HL-60/S4 treated with phorbol 12-myristate 13-acetate at 8.2 ng/mL for 4 days and 3 days (cell line): ENCODE measurements at regions not wholly inside any gene's neighbourhood (a gene's known extent, or its start where the extent isn't known, plus 50 kb on each side); places are given as distances from the start of the nearest gene placed in this dataset.

Experiments used
- in situ Hi-C: fragments of 300-500 bp; cut with MboI; formaldehyde crosslinking; loops from 2 replicates; pipeline ENCODE4 v1.15.0; 2022; ENCODE audit warnings: low sequenced_read_pairs

DNA sequence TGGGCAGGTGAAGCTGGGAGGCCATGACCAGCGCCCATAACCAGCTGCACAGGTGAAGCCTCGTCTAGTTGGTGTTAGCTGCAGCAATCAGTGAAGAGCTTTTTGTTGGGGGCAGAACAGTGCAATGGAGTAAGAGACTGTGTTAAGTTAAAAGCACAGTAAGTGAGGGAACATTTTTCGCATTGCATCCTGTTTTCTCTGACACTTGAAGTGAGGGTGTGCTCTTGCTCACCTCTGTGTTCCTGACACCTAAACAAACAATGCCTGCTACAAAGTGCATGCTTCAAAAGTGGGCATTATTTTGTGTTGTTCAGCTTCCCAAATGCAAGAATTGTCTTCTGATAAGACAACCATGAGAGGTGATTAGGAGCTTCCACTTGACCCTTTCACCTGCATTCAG is 324.0 kb upstream of the ACVR2A start:
- in situ Hi-C loops, result no loop called here

DNA sequence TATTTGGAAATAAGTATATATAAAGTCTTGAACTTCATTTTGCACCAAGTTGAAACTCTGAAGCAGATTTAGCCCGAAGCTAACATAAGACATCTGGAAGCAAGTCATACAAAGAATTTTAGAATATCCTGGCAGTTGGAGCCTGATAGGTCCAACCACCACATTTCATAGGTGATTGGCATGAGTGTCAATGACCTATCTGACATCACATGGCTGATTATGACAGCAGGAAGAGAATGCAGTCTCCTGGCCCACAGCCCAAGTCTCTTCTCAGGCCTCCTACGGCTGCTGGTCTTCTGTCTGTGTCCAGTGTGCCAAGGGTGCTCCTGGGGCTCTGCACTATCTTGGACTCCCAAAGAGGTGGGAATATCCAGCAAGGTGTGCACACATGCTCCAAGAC is 325.7 kb upstream of the ACVR2A start:
- in situ Hi-C loops, result no loop called here

DNA sequence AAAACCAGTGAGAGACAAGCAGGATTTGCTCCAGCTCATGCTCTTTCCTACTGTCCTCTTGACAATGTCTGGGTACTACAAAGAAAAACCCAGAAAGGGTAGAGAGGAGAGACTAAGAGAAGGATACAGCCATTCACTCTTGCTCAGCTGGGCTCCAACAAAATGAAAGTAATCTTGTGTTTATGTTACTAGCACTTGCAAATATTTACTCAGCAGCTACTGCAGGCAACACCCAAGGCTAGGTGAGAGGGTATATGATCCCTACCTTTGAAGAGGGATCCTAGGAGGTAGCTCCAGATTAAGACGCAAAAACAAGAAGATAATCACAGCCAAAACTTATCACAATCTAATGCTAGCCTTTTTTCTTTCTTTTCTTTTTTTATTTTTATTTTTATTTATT is 329.6 kb upstream of the ACVR2A start:
- in situ Hi-C loops, result no loop called here

DNA sequence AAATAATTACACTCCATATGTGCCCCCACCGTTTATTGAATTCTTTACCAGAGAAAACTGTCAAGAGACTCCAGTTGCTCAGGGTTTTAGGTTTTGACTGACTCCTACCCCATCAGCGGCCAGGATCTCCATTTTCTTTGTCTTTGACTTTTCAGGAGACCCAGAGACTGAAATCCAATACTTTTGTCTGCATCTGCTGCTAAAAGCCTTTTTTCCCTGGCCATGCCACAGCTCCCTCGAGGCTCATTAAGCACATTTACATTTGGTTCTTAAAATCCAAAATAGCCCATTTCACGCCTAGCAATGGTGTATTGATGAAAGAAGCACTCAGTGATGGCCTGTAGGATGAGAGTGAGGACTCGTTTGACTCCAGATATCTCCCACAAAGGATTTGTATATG is 332.6 kb upstream of the ACVR2A start:
- in situ Hi-C loops, result no loop called here

DNA sequence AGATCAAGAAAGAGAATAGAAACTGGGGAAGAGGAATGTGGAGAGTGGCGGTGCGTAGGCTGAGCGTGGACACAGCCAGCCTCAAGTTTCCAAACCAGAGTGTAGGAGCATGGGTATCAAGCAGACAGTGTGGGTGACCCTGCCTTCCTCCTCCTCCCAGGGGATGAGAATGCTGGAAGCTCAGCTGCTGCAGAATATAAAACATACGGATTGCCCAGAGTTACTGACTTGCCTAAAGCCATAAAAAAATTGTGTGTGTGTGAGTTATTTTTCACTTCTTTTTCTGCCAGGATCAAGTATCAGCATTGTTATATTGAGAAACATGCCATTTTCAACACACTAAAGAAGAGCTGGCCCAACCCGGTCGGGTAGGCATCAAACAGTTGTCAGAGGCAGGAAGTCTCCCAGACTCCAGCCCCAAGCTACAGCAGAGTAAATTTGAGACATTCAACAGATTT is 333.3 kb upstream of the ACVR2A start:
- in situ Hi-C loops, result no loop called here

DNA sequence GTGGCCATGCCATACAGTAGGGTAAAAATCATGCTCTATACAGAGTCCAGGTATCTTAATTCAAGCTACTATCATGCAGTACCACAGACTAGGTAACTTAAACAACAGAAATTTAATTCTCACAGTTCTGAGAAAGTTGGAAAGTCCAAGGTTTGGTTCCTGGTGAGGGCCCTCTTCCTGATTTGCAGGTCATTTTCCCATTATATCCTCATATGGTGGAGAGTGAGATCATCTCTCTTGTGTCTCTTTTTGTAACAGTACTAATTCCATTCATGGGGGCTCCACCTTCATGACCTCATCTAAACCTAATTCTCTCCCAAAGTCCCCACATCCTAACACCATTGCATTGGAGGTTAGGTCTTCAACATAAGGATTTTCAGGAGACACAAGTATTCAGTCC is 335.0 kb upstream of the ACVR2A start:
- in situ Hi-C loops, result no loop called here

DNA sequence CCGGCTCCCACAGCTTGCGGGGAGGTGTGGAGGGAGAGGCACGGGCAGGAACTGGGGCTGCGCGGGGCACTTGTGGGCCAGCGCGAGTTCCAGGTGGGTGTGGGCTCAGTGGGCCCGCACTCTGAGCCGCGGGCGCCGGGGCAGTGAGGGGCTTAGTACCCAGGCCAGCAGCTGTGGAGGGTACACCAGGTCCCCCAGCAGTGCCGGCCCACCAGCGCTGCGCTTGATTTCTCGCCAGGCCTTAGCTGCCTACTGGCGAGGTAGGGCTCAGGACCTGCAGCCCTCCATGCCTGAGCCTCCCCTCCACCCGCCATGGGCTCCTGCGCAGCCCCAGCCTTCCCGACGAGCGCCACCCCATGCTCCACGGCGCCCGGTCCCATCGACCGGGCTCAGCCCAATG is 337.9 kb upstream of the ACVR2A start:
- in situ Hi-C loops, result no loop called here

DNA sequence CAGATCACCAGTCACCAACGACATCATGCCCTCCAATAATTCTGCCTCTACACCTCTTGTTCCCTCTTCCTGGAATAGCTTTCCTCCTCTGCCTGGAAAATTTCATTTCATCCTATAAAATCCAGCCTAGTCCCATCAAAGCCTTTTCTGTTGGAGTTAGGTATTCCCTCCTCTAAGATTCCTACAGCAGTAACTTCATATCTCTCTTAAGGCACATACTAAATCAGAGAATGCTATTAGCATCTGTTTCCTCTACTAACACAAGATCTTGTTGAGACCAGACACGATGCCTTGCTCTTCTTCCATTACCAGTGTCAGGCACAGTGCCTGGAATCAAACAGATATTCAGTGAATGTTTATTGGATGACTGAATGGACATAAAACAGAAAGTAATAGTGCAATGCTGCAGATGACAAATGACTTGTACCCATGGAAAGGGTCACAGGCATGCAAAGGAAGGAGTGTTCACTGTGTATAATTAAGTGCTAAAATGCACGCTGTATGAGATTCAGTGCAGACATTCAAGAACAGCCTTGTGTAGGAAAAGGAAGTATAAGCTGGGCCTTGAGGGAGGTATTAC is 342.0 kb upstream of the ACVR2A start:
- in situ Hi-C loops, result no loop called here

DNA sequence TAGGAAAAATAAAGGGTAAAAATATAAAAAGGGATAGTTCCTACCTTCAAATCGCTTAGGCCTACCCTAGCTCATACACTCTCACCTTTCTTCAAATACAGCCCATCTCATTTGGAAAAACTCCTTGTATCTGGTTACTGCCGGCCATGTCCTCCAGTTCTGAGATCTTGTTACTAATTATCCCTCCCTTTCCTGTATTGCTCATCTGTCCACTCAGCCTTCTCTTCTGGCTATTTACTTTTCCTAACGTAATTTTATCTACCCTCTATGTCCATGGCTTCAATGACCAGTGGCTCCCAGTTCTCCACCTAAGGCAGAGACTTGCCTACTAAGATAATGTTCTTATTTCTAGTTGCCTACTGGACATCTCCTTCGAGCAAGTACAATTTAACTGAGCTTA is 342.9 kb upstream of the ACVR2A start:
- in situ Hi-C loops, result no loop called here

DNA sequence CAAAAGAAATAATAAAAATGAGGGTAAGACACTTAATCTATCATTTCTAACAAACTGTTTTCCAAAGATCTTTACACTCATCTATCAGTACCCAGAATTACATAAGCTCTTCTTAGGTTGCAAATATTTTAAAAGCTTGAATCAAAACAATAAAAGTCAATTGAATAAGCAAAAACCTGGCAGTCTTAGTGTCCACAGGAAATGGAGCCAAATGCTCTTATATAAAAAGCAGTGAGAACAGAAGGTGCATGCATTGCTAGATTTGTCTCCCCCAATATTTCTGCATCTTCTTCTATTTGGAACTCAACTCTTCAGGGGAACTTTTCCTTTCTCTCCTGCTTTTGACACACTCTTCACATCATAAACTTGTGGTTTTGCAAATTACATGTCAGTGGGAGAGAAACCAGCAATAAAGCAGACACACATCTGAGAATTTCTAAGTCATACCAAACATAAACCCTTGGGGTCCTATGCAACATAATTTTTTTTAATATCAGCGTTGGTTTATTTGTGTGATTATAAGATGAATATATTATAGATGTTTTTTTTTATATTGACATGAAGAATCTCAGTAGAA is 343.9 kb upstream of the ACVR2A start:
- in situ Hi-C loops, result no loop called here

DNA sequence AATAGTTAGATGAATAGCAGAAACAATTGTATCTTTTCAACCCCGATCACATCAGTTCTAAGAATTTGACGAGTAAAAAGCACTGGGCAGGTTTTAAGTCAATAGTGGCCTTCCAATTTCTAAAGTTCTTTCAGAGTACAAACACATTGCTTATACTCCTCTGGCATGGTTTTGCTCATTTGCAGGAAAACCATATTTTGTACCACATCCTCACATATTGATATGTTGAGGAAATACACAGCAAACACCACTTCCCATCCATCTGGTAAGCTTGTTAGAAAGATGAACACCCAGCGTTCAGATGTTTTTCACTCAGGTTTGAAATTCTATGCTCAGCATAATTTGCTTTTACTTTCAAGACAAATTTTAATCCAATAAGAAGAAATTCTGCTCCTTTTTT is 344.6 kb upstream of the ACVR2A start:
- in situ Hi-C loops, result no loop called here

DNA sequence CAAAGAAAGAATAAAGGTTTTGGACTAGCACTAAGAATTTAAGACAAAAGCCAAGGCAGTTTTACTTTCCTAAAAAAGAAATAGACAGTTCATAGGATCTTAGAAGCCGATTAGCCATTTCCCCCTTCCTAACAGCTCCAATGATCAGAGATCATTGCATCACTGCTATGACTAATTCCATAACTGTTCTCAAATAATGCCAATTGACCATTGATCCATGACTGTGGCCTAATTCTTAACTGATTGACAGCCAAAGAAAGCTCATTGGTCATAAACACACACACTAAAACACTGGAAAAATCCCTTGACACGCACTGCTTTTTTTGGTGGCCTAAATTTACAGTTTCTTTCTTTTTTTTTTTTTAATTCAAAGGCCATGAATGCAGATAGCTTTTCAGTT is 345.0 kb upstream of the ACVR2A start:
- in situ Hi-C loops, result no loop called here

DNA sequence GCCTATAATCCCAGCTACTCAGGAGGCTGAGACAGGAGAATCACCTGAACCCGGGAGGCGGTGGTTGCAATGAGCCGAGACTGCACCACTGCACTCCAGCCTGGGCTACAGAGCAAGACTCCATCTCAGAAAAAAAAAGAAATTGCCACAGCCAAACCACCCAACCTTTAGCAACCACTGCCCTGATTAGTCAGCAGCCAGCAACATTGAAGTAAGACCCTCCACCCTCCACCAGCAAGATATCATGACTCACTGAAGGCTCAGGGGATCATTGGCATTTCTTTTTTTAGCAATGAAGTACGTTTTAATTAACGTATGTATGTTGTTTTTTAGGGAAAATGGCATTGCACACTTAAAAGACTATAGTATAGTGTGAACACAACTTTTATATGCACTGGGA is 349.1 kb upstream of the ACVR2A start:
- in situ Hi-C loops, result no loop called here

DNA sequence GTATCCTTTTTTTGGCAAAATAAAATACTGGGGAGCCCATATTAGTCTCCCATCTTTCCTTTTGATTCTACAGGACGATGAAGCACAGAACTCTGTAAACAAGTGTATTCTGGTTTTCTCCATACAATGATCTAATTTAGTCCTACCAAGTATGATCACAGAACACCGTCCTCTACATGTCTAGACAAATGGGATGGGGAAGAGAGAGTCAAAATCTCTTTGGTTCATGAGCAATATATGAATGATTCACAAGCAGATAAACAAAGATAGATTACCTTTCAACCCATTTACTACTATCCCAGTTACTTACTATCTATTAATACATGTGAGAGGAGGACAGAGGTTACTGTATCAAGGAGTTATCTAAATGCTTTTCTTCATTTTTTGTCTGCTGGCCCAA is 352.4 kb upstream of the ACVR2A start:
- in situ Hi-C loops, result no loop called here

DNA sequence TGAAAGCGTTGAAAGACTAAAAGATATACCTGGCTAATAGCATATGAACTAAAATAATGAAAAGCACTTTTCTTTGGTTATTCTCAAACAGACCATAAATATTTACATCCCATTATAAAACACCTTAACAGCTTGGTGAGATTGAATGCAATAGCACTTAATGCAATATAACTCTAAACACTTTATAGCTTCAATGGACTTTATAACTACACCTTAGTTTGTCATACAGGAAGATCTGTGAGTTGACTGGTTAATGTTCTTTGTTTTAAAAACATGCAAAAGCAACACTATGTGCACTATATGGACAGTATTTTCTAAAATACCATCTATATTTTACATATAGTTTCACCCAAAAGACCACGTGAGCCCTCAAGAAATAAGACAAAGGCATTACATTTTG is 353.3 kb upstream of the ACVR2A start:
- in situ Hi-C loops, result no loop called here

DNA sequence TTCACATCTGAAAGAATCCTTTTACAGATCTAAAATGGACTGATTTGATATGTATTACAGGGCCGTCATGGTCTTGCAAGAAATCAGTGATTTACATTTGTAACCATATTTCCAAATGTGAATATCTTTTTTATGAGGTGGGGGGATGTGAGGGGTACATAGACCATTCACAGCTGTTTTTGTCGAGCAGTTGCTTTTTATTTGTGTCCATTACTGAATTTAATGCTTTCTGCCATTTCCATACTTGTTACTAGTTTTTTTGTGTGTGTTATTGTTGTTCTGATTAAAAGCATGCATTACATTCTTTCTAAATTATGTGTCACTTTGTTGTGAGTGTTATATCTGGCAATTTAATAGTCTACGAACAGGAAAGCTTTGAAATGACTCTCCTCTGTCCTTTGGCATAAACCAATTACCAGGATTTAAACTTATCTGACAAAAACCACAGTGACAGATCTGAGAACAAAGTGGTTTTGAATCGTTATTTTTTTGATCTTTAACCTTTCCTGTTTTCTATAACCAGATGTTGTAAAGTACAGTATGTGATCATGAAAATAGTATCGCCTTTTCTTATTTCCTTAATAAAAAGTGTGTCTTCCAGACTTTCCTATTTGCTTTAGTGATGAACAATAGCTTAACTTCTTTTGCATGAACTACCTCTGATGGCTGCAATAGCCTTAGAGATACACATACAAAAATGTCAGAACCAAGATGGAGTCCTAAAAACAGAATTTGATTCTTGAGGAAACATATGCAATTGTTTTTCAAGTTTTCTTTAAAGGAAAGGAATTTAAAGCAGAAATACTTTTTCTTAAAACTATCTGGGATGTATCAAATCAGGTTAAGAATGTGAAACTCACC is 354.2 kb upstream of the ACVR2A start:
- in situ Hi-C loops, result no loop called here

DNA sequence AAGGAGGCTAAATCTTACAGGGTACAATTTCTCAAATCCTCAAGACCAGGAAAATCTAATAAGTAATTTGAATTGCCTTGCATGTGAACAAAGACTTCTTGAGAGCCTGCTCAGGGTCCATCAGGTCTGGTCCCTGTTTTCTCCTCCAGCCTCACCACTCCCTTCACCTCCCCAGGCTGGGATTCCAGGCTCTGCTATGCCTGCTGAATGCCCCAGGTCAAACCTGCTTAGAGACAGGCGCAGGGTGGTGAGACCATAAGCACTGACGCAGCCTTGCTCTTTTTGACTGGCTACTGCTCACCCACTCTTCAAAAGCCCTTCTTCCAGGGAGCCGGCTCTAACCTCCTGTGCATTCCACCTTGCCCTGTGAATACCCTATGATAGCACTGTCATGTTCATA is 356.4 kb upstream of the ACVR2A start:
- in situ Hi-C loops, result no loop called here

DNA sequence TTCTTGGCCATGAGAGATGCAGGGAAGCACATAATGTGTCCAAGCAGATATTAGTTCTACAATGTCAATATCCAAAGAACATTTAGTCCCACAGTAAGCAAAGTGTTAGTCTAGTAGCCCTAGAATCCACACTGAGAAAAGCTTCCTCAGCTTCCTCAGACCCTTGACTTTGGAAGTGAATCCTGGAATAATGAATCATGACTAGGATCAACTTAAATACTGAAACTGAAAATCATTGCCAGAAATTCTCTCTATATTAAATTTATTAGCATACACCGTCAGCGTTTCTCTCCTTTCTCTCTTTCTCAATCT is 356.9 kb upstream of the ACVR2A start:
- in situ Hi-C loops, result no loop called here

DNA sequence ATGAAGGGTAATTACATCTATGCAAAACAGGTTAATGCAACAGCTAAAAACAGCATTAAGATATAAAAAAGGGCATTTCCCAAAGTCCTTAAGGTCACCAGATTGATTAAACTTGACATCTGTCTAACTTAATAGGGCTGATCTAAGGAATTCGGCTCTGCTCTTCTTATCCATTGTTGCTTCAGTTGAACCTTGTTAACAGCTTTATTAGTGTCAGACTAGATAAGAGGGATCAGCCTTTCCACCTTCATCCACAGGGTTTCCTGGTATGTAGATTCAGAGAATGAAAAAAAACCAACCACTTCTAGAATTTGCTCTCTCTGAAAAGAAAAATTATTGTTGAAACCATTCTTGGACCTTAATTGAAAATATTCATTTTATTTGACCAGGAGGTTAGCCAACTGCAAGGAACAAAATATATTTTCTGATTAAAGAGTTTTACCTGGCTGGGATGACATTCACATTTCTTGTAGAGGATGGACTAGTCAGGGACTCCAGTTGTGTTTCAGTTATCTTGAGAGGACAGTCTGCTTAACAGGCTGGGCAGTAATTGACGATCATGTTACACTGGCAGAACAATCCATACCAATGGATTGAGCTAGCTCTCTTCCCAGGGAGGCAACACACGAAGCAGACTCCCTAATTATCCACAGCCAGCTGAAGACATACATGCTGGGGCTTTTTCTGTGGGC is 357.4 kb upstream of the ACVR2A start:
- in situ Hi-C loops, result no loop called here

DNA sequence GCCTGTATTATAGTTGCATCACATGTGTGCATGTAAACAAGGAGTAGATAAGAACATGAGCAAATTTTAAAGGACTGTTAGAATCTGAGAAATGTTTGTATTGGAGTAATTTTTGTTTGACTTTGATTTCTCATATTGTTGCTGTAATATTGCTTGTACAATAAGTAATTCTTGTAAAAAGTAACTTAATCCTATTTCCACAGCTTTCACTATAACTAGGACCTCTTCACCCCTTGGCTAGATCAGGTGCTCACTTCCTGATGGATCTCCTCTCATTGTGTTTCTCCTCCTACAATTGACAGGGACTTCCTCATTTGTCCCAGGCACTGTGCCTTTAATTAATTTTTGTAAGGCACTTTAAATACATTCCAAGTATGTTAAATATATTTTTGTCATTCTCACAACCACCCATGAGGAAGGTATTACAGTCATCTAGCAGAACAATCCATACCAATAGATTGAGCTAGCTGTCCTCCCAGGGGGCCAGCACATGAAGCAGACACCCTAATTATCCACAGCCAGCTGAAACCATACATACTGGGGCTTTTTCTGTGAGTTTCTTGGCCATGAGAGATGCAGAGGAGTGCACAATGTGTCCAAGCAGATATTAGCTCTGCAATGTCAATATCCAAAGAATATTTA is 359.5 kb upstream of the ACVR2A start:
- in situ Hi-C loops, result no loop called here

DNA sequence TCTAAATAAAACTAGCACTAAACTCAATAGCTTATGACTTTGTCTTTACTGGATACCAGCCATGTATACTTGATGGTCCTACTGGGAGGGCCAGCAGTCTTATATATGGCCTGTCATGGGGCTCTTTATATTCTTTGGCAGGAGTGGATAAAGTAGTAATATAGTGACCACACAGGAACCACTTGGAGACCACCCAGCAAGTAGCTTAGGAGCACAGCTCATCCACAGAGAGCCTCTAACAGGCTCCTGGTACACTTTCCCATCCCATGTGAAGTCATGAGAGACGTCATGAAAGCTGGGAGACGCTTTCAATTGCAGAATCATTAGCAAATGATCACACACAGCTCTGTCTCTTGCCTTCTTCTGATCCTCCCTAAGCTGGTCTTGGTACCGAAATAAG is 360.9 kb upstream of the ACVR2A start:
- in situ Hi-C loops, result no loop called here
